Neural cell (in vitro differentiated cells): ENCODE measurements at regions not wholly inside any gene's neighbourhood (a gene's known extent, or its start where the extent isn't known, plus 50 kb on each side); places are given as distances from the start of the nearest gene placed in this dataset.

Source experiments
- H2AFZ ChIP-seq: fragments of 200-600, 300-800 bp; sonication (generic), shearing (Covaris generic); 2 replicates; pipeline ENCODE4 v1.6.0; 2014; ENCODE audit warnings: low read depth, mild to moderate bottlenecking, antibody characterized with exemption, low read length, moderate library complexity
- H3F3A ChIP-seq: fragments of 200-600 bp; shearing (Covaris generic); 2 replicates; pipeline ENCODE4 v1.6.1; 2016; ENCODE audit warnings: mild to moderate bottlenecking, moderate library complexity, mixed read lengths, antibody characterized with exemption, low read length; ENCODE audit not compliant: insufficient read depth, poor library complexity, severe bottlenecking
- H3K27ac ChIP-seq: fragments of 200-600, 300-800 bp; sonication (generic), shearing (Covaris generic); 2 replicates; pipeline ENCODE4 v1.5.1; 2014; ENCODE audit warnings: mild to moderate bottlenecking, low read length, moderate library complexity
- H3K27me3 ChIP-seq: fragments of 300-800, 200-600 bp; sonication (generic), shearing (Covaris generic); 2 replicates; pipeline ENCODE4 v1.6.0; 2014; ENCODE audit warnings: mild to moderate bottlenecking, low read depth, low read length, moderate library complexity; ENCODE audit not compliant: insufficient read depth
- H3K36me3 ChIP-seq: fragments of 300-800, 200-600 bp; sonication (generic), shearing (Covaris generic); 2 replicates; pipeline ENCODE4 v1.5.1; 2014; ENCODE audit warnings: mild to moderate bottlenecking, antibody characterized with exemption, low read length, moderate library complexity; ENCODE audit not compliant: insufficient read depth
- H3K4me2 ChIP-seq: fragments of 300-800, 200-600 bp; sonication (generic), shearing (Covaris generic); 2 replicates; pipeline ENCODE4 v1.6.0; 2014; ENCODE audit warnings: mild to moderate bottlenecking, low read length
- H3K4me3 ChIP-seq: fragments of 300-800, 200-600 bp; sonication (generic), shearing (Covaris generic); 2 replicates; pipeline ENCODE4 v1.5.1; 2014; ENCODE audit warnings: mild to moderate bottlenecking, low read length, moderate library complexity
- H3K79me2 ChIP-seq: fragments of 200-600 bp; shearing (Covaris generic); replicated peaks from 2 replicates; pipeline ENCODE4 v1.6.0; 2014; ENCODE audit warnings: mild to moderate bottlenecking, low read length, moderate library complexity; ENCODE audit not compliant: insufficient read depth
- H3K9ac ChIP-seq: fragments of 300-800, 200-600 bp; sonication (generic), shearing (Covaris generic); 2 replicates; pipeline ENCODE4 v1.6.1; 2016; ENCODE audit warnings: mild to moderate bottlenecking, low read length, mixed read lengths
- H3K9me2 ChIP-seq: fragments of 200-600 bp; shearing (Covaris generic); 2 replicates; pipeline ENCODE4 v1.6.1; 2016; ENCODE audit warnings: mild to moderate bottlenecking, low read length, mixed read lengths; ENCODE audit not compliant: insufficient read depth
- H3K9me3 ChIP-seq: fragments of 200-600, 300-800 bp; sonication (generic), shearing (Covaris generic); 2 replicates; pipeline ENCODE4 v1.6.1; 2016; ENCODE audit warnings: mild to moderate bottlenecking, mixed run types, low read length, moderate library complexity, mixed read lengths
- H4K20me1 ChIP-seq: fragments of 200-600 bp; shearing (Covaris generic); 2 replicates; pipeline ENCODE4 v1.6.1; 2016; ENCODE audit warnings: mild to moderate bottlenecking, mixed run types; ENCODE audit not compliant: insufficient read depth
- EP300 ChIP-seq: fragments of 450-650 bp; conservative IDR thresholded peaks from 2 replicates; pipeline ENCODE4 v1.6.1; 2014; ENCODE audit warnings: antibody characterized with exemption, mild to moderate bottlenecking, moderate library complexity; ENCODE audit not compliant: poor library complexity, severe bottlenecking
- EZH2 ChIP-seq: fragments of 200-600, 300-800 bp; shearing (Covaris generic), sonication (generic); IDR thresholded peaks from 2 replicates; pipeline ENCODE4 v1.6.1; 2014; ENCODE audit warnings: antibody characterized with exemption, low read length, borderline replicate concordance, mild to moderate bottlenecking; ENCODE audit not compliant: insufficient read depth, poor library complexity, severe bottlenecking
- MXI1 ChIP-seq: fragments of 450-650 bp; conservative IDR thresholded peaks from 2 replicates; pipeline ENCODE4 v1.6.1; 2014; ENCODE audit warnings: antibody characterized with exemption, mild to moderate bottlenecking; ENCODE audit not compliant: poor library complexity, severe bottlenecking
- POLR2AphosphoS5 ChIP-seq: IDR thresholded peaks from 2 replicates; pipeline ENCODE4 v1.6.1; 2012
- RAD21 ChIP-seq: fragments of 450-650 bp; conservative IDR thresholded peaks from 2 replicates; pipeline ENCODE4 v1.6.1; 2014; ENCODE audit warnings: antibody characterized with exemption, mild to moderate bottlenecking, moderate library complexity
- REST ChIP-seq: IDR thresholded peaks from 2 replicates; pipeline ENCODE4 v1.6.1; 2012; ENCODE audit warnings: borderline replicate concordance
- SMC3 ChIP-seq: fragments of 450-650 bp; conservative IDR thresholded peaks from 2 replicates; pipeline ENCODE4 v1.6.1; 2014; ENCODE audit warnings: antibody characterized with exemption, mild to moderate bottlenecking, moderate library complexity; ENCODE audit not compliant: poor library complexity
- TAF1 ChIP-seq: IDR thresholded peaks from 2 replicates; pipeline ENCODE4 v1.6.1; 2012; ENCODE audit warnings: low read depth
- TF ChIP-seq, protein P1 (sequence below): fragments of 450-650 bp; IDR thresholded peaks from 2 replicates; pipeline ENCODE4 v1.5.1; 2014; ENCODE audit warnings: antibody characterized with exemption, mild to moderate bottlenecking, moderate library complexity; ENCODE audit not compliant: poor library complexity, severe bottlenecking

DNA sequence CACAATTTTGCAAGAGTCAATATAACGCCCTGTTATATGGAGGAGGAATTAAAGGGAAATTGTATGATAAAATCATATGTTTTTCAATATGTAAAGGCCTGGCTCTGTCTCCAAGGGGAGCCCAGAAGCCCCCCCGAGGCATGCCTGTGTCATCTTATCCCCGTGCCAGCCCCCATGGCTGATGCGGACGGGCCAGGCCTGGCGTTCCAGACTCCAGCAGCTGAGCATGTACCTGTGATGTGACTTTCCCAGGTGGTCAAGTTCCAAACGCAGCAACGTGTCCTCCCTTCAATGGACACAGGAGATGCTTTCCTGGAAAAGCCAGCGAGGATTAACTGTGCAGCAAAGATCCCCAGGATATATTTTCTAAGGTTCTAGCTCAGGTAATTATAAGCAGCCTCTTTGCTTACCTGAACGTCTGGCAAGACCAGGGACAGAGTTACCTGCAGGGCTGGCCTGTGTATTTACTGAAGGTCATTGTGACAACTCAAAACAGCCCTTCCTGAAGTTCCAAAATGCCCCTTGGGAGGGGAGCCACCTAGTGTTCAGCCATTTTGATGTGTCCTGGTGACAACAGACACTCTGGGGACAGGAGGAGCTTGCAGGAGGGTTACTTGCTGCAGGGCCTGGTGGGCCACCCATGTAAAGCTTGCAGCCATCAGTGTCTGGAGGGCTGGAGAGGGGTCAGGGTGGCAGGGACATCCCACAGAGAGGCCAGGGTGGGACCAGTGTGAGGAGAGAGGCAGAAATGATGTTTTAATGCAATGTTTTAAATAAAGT is 53.3 kb upstream of the RNU6ATAC start:
- no peaks in the 10 kb centered on the region for H4K20me1 ChIP-seq
- H3K36me3 ChIP-seq, result no peaks in the 10 kb centered on the region
- no peak overlapping the region for H3K4me3 ChIP-seq
- no peak for TF ChIP-seq POLR2AphosphoS5
- H3K9me2 ChIP-seq, result no peaks in the 10 kb centered on the region
- no peaks in the 10 kb centered on the region for H3K79me2 ChIP-seq
- H3K9me3 ChIP-seq, result no peaks in the 10 kb centered on the region
- no peak overlapping the region for H2AFZ ChIP-seq
- no peak overlapping the region for H3K4me2 ChIP-seq
- no peaks in the 10 kb centered on the region for H3K27me3 ChIP-seq
- no peak overlapping the region for H3K9ac ChIP-seq
- H3K27ac ChIP-seq, result no peak overlapping the region
- no peaks in the 10 kb centered on the region for H3F3A ChIP-seq

DNA sequence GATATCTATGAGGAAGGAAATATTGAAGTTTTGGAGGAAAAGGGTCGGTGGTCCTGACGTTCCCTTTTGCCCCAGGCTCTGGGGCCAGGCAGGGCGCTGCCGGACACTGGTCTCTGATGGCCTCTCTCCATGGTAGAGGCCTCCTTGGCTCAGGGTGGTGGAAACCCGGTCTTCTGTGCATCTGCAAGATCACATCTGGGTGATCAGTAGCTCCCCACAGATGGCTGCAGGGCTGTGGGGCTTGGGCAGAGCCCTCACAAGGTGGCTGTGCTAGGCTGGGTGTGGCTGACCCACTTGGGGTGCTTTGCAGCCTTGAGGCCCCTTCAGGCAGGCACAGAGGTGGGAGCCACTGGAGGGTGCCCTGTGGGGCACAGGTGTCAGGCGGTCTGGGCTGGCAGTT is 53.9 kb upstream of the RNU6ATAC start:
- H3K9me3 ChIP-seq, result no peaks in the 10 kb centered on the region
- no peaks in the 10 kb centered on the region for H3K36me3 ChIP-seq
- no peaks in the 10 kb centered on the region for H4K20me1 ChIP-seq
- H2AFZ ChIP-seq, result no peak overlapping the region
- no peak for TF ChIP-seq RAD21
- no peak for TF ChIP-seq MXI1
- no peak for TF ChIP-seq POLR2AphosphoS5
- TF ChIP-seq EP300, result no peak
- no peak for TF ChIP-seq SMC3
- TF ChIP-seq REST, result no peak
- TF ChIP-seq, protein P1, sequence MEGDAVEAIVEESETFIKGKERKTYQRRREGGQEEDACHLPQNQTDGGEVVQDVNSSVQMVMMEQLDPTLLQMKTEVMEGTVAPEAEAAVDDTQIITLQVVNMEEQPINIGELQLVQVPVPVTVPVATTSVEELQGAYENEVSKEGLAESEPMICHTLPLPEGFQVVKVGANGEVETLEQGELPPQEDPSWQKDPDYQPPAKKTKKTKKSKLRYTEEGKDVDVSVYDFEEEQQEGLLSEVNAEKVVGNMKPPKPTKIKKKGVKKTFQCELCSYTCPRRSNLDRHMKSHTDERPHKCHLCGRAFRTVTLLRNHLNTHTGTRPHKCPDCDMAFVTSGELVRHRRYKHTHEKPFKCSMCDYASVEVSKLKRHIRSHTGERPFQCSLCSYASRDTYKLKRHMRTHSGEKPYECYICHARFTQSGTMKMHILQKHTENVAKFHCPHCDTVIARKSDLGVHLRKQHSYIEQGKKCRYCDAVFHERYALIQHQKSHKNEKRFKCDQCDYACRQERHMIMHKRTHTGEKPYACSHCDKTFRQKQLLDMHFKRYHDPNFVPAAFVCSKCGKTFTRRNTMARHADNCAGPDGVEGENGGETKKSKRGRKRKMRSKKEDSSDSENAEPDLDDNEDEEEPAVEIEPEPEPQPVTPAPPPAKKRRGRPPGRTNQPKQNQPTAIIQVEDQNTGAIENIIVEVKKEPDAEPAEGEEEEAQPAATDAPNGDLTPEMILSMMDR, result no peak
- no peak for TF ChIP-seq EZH2
- TF ChIP-seq TAF1, result no peak
- H3K27me3 ChIP-seq, result no peaks in the 10 kb centered on the region
- no peaks in the 10 kb centered on the region for H3K79me2 ChIP-seq
- H3F3A ChIP-seq, result no peaks in the 10 kb centered on the region
- no peak overlapping the region for H3K4me3 ChIP-seq
- H3K9me2 ChIP-seq, result no peaks in the 10 kb centered on the region
- no peak overlapping the region for H3K9ac ChIP-seq
- no peak overlapping the region for H3K4me2 ChIP-seq
- H3K27ac ChIP-seq, result no peak overlapping the region
